Retina (tissue), 1 donor: ENCODE measurements at regions not wholly inside any gene's neighbourhood (a gene's known extent, or its start where the extent isn't known, plus 50 kb on each side); places are given as distances from the start of the nearest gene placed in this dataset.

Source experiments
- DNase-seq: peaks from one replicate; pipeline ENCODE4 v3.0.0-alpha.2; 2016

GRCh38 chr1:4506591-4506990, 147.8 kb upstream of the AJAP1 start:
- DNase-seq, result no peak

GRCh38 chr1:4509206-4509605, 145.2 kb upstream of the AJAP1 start:
- no peak for DNase-seq

- DNase-seq, result no peak
Observed at GRCh38 chr1:4510276-4510691, 144.1 kb upstream of the AJAP1 start.

GRCh38 chr1:4511374-4511773, 143.0 kb upstream of the AJAP1 start:
- no peak for DNase-seq

- no peak for DNase-seq
Observed at GRCh38 chr1:4512636-4513035, 141.8 kb upstream of the AJAP1 start.

- no peak for DNase-seq
Observed at GRCh38 chr1:4513685-4514084, 140.7 kb upstream of the AJAP1 start.

GRCh38 chr1:4515727-4516289, 138.6 kb upstream of the AJAP1 start:
- DNase-seq, result no peak

- DNase-seq, result no peak
Observed at GRCh38 chr1:4516596-4516995, 137.8 kb upstream of the AJAP1 start.

GRCh38 chr1:4517186-4517954, 137.0 kb upstream of the AJAP1 start:
- DNase-seq, result peak; percentile 71

GRCh38 chr1:4518621-4519020, 135.8 kb upstream of the AJAP1 start:
- no peak for DNase-seq

- DNase-seq, result no peak
Observed at GRCh38 chr1:4519954-4520353, 134.5 kb upstream of the AJAP1 start.

GRCh38 chr1:4523551-4523950, 130.9 kb upstream of the AJAP1 start:
- no peak for DNase-seq

GRCh38 chr1:4526747-4527146, 127.7 kb upstream of the AJAP1 start:
- DNase-seq, result no peak

GRCh38 chr1:4527819-4528218, 126.6 kb upstream of the AJAP1 start:
- peak; percentile 55 for DNase-seq

- no peak for DNase-seq
Observed at GRCh38 chr1:4528590-4528989, 125.8 kb upstream of the AJAP1 start.

- DNase-seq, result no peak
Observed at GRCh38 chr1:4529446-4530165, 124.8 kb upstream of the AJAP1 start.

GRCh38 chr1:4530166-4530785, 124.1 kb upstream of the AJAP1 start:
- DNase-seq, result no peak

GRCh38 chr1:4531842-4532241, 122.6 kb upstream of the AJAP1 start:
- no peak for DNase-seq

GRCh38 chr1:4532656-4533055, 121.8 kb upstream of the AJAP1 start:
- no peak for DNase-seq

GRCh38 chr1:4546911-4547310, 107.5 kb upstream of the AJAP1 start:
- no peak for DNase-seq

- no peak for DNase-seq
Observed at GRCh38 chr1:4549930-4550329, 104.5 kb upstream of the AJAP1 start.

GRCh38 chr1:4550941-4551340, 103.5 kb upstream of the AJAP1 start:
- no peak for DNase-seq

GRCh38 chr1:4551706-4552105, 102.7 kb upstream of the AJAP1 start:
- DNase-seq, result no peak

GRCh38 chr1:4553761-4554160, 100.6 kb upstream of the AJAP1 start:
- DNase-seq, result no peak
